ENCODE measurements at regions not wholly inside any gene's neighbourhood (a gene's known extent, or its start where the extent isn't known, plus 50 kb on each side); places are given as distances from the start of the nearest gene placed in this dataset.

- ChIA-PET CTCF (no interaction called here), POLR2A (no interaction called here)
- ATAC-seq, result no peak
- no peaks in the 10 kb centered on the region for H3K36me3 Mint-ChIP-seq (ENCODE audit: low read depth)
- no peak overlapping the region for H3K27ac Mint-ChIP-seq
- no peak for DNase-seq
- H3K9me3 Mint-ChIP-seq, result no peaks in the 10 kb centered on the region
- no peak overlapping the region for H3K4me3 Mint-ChIP-seq
- H3K4me1 Mint-ChIP-seq (ENCODE audit: low read depth), result no peaks in the 10 kb centered on the region
- intact Hi-C loops (cut with micrococcal nuclease), result no loop called here
- H3K27me3 Mint-ChIP-seq, result no peaks in the 10 kb centered on the region
- TF ChIP-seq, protein P1, sequence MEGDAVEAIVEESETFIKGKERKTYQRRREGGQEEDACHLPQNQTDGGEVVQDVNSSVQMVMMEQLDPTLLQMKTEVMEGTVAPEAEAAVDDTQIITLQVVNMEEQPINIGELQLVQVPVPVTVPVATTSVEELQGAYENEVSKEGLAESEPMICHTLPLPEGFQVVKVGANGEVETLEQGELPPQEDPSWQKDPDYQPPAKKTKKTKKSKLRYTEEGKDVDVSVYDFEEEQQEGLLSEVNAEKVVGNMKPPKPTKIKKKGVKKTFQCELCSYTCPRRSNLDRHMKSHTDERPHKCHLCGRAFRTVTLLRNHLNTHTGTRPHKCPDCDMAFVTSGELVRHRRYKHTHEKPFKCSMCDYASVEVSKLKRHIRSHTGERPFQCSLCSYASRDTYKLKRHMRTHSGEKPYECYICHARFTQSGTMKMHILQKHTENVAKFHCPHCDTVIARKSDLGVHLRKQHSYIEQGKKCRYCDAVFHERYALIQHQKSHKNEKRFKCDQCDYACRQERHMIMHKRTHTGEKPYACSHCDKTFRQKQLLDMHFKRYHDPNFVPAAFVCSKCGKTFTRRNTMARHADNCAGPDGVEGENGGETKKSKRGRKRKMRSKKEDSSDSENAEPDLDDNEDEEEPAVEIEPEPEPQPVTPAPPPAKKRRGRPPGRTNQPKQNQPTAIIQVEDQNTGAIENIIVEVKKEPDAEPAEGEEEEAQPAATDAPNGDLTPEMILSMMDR (IDR thresholded peaks at IDR 0.05), result no peak
These were observed 284.0 kb upstream of the GADL1 start for GRCh38 chr3:31178467-31178866.

GRCh38 chr3:31179768-31180167 is 285.3 kb upstream of the GADL1 start:
- intact Hi-C loops (cut with micrococcal nuclease), result no loop called here
- Mint-ChIP-seq H3K36me3 (ENCODE audit: low read depth) (no peaks in the 10 kb centered on the region), H3K9me3 (no peaks in the 10 kb centered on the region), H3K27ac (no peak overlapping the region), H3K4me1 (ENCODE audit: low read depth) (no peaks in the 10 kb centered on the region), H3K27me3 (no peaks in the 10 kb centered on the region), H3K4me3 (no peak overlapping the region)
- TF ChIP-seq, protein P1 (IDR thresholded peaks at IDR 0.05), result no peak
- DNase-seq (no peak), ATAC-seq (no peak)
- POLR2A ChIA-PET, result no interaction called here
- CTCF ChIA-PET, result no interaction called here

GRCh38 chr3:31180274-31180673 is 285.8 kb upstream of the GADL1 start:
- no peak for ATAC-seq
- intact Hi-C loops (cut with micrococcal nuclease), result no loop called here
- no peak overlapping the region for H3K27ac Mint-ChIP-seq

GRCh38 chr3:31181661-31182060 is 287.2 kb upstream of the GADL1 start:
- intact Hi-C loops (cut with micrococcal nuclease), result no loop called here
- ATAC-seq (no peak), DNase-seq (no peak)
- no peaks in the 10 kb centered on the region for H3K9me3 Mint-ChIP-seq
- H3K36me3 Mint-ChIP-seq (ENCODE audit: low read depth), result no peaks in the 10 kb centered on the region
- POLR2A ChIA-PET, result no interaction called here
- H3K27me3 Mint-ChIP-seq, result no peaks in the 10 kb centered on the region
- TF ChIP-seq, protein P1 (IDR thresholded peaks at IDR 0.05), result no peak
- H3K27ac Mint-ChIP-seq, result no peak overlapping the region
- no peak overlapping the region for H3K4me3 Mint-ChIP-seq
- H3K4me1 Mint-ChIP-seq (ENCODE audit: low read depth), result peaks cover under 1% of the 10 kb centered on the region
- CTCF ChIA-PET, result no interaction called here

More at GRCh38 chr3:31180274-31180673, 285.8 kb upstream of the GADL1 start:
- CTCF ChIA-PET, result no interaction called here
- Mint-ChIP-seq H3K4me1 (ENCODE audit: low read depth) (no peaks in the 10 kb centered on the region), H3K9me3 (no peaks in the 10 kb centered on the region), H3K27me3 (no peaks in the 10 kb centered on the region), H3K36me3 (ENCODE audit: low read depth) (no peaks in the 10 kb centered on the region), H3K4me3 (no peak overlapping the region)
- DNase-seq, result no peak
- TF ChIP-seq, protein P1 (IDR thresholded peaks at IDR 0.05), result no peak
- POLR2A ChIA-PET, result no interaction called here

GRCh38 chr3:31182661-31183060 is 288.2 kb upstream of the GADL1 start:
- no peak overlapping the region for H3K27ac Mint-ChIP-seq
- CTCF ChIA-PET, result interaction anchor here (0.5 kb wide), 1 partner anchor 28 kb away, joined by 3 read pairs; no protein-coding TSS in a partner anchor
- TF ChIP-seq, protein P1 (IDR thresholded peaks at IDR 0.05), result no peak
- H3K9me3 Mint-ChIP-seq, result no peaks in the 10 kb centered on the region
- no peak for DNase-seq
- peaks cover 5% of the 10 kb centered on the region for H3K4me1 Mint-ChIP-seq (ENCODE audit: low read depth)
- intact Hi-C loops (cut with micrococcal nuclease), result no loop called here
- no peaks in the 10 kb centered on the region for H3K27me3 Mint-ChIP-seq
- H3K4me3 Mint-ChIP-seq, result no peak overlapping the region
- no peaks in the 10 kb centered on the region for H3K36me3 Mint-ChIP-seq (ENCODE audit: low read depth)
- ATAC-seq, result no peak
- POLR2A ChIA-PET, result no interaction called here
